ENCODE measurements at regions not wholly inside any gene's neighbourhood (a gene's known extent, or its start where the extent isn't known, plus 50 kb on each side); places are given as distances from the start of the nearest gene placed in this dataset.
A peak's percentile ranks its signal among the peaks of the same experiment; 100 is the strongest.

- no peak for DNase-seq (ENCODE audit: extremely low read depth, low read depth)
- TF ChIP-seq CTCF (IDR thresholded peaks at IDR 0.05; ENCODE audit: low read depth, low read length): no peak
Observed at GRCh38 chr10:126722726-126723125, 52.2 kb upstream of the C10orf90 start.

GRCh38 chr10:126723226-126723625 is 52.7 kb upstream of the C10orf90 start:
- no peak for DNase-seq (ENCODE audit: extremely low read depth, low read depth)
- TF ChIP-seq CTCF (IDR thresholded peaks at IDR 0.05; ENCODE audit: low read depth, low read length): no peak

GRCh38 chr10:126729314-126729870 is 58.9 kb upstream of the C10orf90 start:
- no peak for TF ChIP-seq CTCF (IDR thresholded peaks at IDR 0.05; ENCODE audit: low read depth, low read length)
- DNase-seq (ENCODE audit: extremely low read depth, low read depth): peak; percentile 16

- no peak for TF ChIP-seq CTCF (IDR thresholded peaks at IDR 0.05; ENCODE audit: low read depth, low read length)
- no peak for DNase-seq (ENCODE audit: extremely low read depth, low read depth)
Observed at GRCh38 chr10:126730856-126731609, 60.5 kb upstream of the C10orf90 start.

- peak; percentile 20 for DNase-seq (ENCODE audit: extremely low read depth, low read depth)
Observed at GRCh38 chr10:126731610-126731990, 61.1 kb upstream of the C10orf90 start.

GRCh38 chr10:126732308-126732707 is 61.8 kb upstream of the C10orf90 start:
- no peak for DNase-seq (ENCODE audit: extremely low read depth, low read depth)
- TF ChIP-seq CTCF (IDR thresholded peaks at IDR 0.05; ENCODE audit: low read depth, low read length): no peak

More at GRCh38 chr10:126731610-126731990, 61.1 kb upstream of the C10orf90 start:
- no peak for TF ChIP-seq CTCF (IDR thresholded peaks at IDR 0.05; ENCODE audit: low read depth, low read length)

DNA sequence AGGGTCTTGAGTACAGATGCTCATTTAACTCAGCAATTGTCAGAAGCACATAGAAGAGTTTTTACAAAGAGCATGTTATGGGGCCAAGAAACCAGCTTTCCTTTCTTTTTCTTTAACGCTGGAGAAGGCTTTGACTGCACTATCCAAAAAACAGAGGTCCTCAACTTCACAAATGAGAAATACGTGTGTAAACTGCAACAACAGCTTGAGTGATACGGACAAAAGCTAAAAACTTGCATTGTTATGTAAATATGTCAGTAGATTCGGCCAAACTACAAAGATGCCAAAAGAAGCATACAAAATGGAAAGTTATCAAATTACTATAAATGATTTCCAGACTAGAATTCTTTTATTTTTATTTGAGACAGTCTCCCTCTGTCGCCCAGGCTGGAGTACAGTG is 62.4 kb upstream of the C10orf90 start:
- no peak for TF ChIP-seq CTCF (IDR thresholded peaks at IDR 0.05; ENCODE audit: low read depth, low read length)
- no peak for DNase-seq (ENCODE audit: extremely low read depth, low read depth)

Data from AG09319 (cell line).